ENCODE measurements at regions not wholly inside any gene's neighbourhood (a gene's known extent, or its start where the extent isn't known, plus 50 kb on each side); places are given as distances from the start of the nearest gene placed in this dataset.

GRCh38 chr14:61928300-61928699, 166.1 kb downstream of the SNAPC1 start:
- TF ChIP-seq CTCF (IDR thresholded peaks at IDR 0.05; ENCODE audit: borderline replicate concordance, extremely low read depth, low read length, poor library complexity, severe bottlenecking) (no peak), EZH2 (IDR thresholded peaks at IDR 0.05; ENCODE audit: borderline replicate concordance, low read depth, low read length, severe bottlenecking) (no peak)
